PC-9 (cell line): ENCODE measurements at regions not wholly inside any gene's neighbourhood (a gene's known extent, or its start where the extent isn't known, plus 50 kb on each side); places are given as distances from the start of the nearest gene placed in this dataset.

Experiments used
- BruUV-seq: library from RNA; stranded (reverse); fragments of 400-500 nt; replicated peaks from 2 replicates; lab custom pipeline; 2021; lab: Mats Ljungman, UMichigan
- CTCF ChIA-PET: fragments of 300-600 bp; sonication (Branson Sonifier 250); formaldehyde crosslinking; loops from one replicate; lab custom pipeline; 2022; ENCODE audit warnings: antibody characterized with exemption; lab: Charles Lee
- POLR2A ChIA-PET: fragments of 300-600 bp; sonication (Branson Sonifier 250); formaldehyde crosslinking; loops from one replicate; lab custom pipeline; 2022; ENCODE audit warnings: antibody characterized with exemption; ENCODE audit not compliant: unreplicated experiment; lab: Charles Lee
- DNase-seq, 2 experiments: peaks; one replicate each; pipeline versions ENCODE4 v3.0.0 to v3.0.0-alpha.2; 2015 to 2022; ENCODE audit warnings: mixed read lengths in 1 of 2
- H2AFZ ChIP-seq: fragments of 200-600 bp; sonication (generic); 2 replicates; pipeline ENCODE4 v1.8.1; 2017; ENCODE audit warnings: antibody characterized with exemption
- H3F3A ChIP-seq: fragments of 200-600 bp; sonication (generic); 2 replicates; pipeline ENCODE4 v1.8.1; 2017; ENCODE audit warnings: antibody characterized with exemption, mild to moderate bottlenecking, low read depth; ENCODE audit not compliant: insufficient read depth
- H3K27ac ChIP-seq: fragments of 200-600 bp; sonication (generic); 2 replicates; pipeline ENCODE4 v1.6.1; 2016; ENCODE audit warnings: mixed run types
- H3K27me3 ChIP-seq: fragments of 200-600 bp; sonication (generic); 2 replicates; pipeline ENCODE4 v1.6.1; 2016; ENCODE audit warnings: low read depth, mixed run types; ENCODE audit not compliant: insufficient read depth
- H3K36me3 ChIP-seq: fragments of 200-600 bp; sonication (generic); 2 replicates; pipeline ENCODE4 v1.6.1; 2016; ENCODE audit warnings: low read depth, mixed run types
- H3K4me1 ChIP-seq: fragments of 200-600 bp; sonication (generic); replicated peaks from 2 replicates; pipeline ENCODE4 v1.6.1; 2016; ENCODE audit warnings: mixed run types; ENCODE audit not compliant: insufficient read depth
- H3K4me2 ChIP-seq: fragments of 200-600 bp; sonication (generic); 2 replicates; pipeline ENCODE4 v1.6.1; 2017; ENCODE audit warnings: mixed run types
- H3K4me3 ChIP-seq: fragments of 200-600 bp; sonication (generic); 2 replicates; pipeline ENCODE4 v1.6.1; 2016; ENCODE audit warnings: mixed run types
- H3K79me2 ChIP-seq: fragments of 200-600 bp; sonication (generic); 2 replicates; pipeline ENCODE4 v1.6.1; 2017; ENCODE audit warnings: low read depth, mixed run types
- H3K9me2 ChIP-seq: fragments of 200-600 bp; sonication (generic); 2 replicates; pipeline ENCODE4 v1.8.1; 2017; ENCODE audit warnings: mild to moderate bottlenecking; ENCODE audit not compliant: insufficient read depth
- H3K9me3 ChIP-seq: fragments of 200-600 bp; sonication (generic); 2 replicates; pipeline ENCODE4 v1.8.1; 2016; ENCODE audit warnings: low read depth; ENCODE audit not compliant: insufficient read depth
- H4K20me1 ChIP-seq: fragments of 200-600 bp; sonication (generic); 2 replicates; pipeline ENCODE4 v1.8.1; 2017; ENCODE audit not compliant: insufficient read depth
- EZH2 ChIP-seq: fragments of 200-600 bp; sonication (generic); IDR thresholded peaks from 2 replicates; pipeline ENCODE4 v1.8.0; 2017; ENCODE audit warnings: antibody characterized with exemption, low read depth
- intact Hi-C: fragments of 100-400 bp; cut with micrococcal nuclease; formaldehyde crosslinking; loops from one replicate; pipeline ENCODE4 v1.10.0; 2022; ENCODE audit not compliant: unreplicated experiment
- TF ChIP-seq, protein P1 (sequence below): fragments of 200-600 bp; sonication (generic); conservative IDR thresholded peaks from 2 replicates; pipeline ENCODE4 v1.6.1; 2017; ENCODE audit warnings: mixed run types, antibody characterized with exemption, mild to moderate bottlenecking, moderate library complexity

DNA sequence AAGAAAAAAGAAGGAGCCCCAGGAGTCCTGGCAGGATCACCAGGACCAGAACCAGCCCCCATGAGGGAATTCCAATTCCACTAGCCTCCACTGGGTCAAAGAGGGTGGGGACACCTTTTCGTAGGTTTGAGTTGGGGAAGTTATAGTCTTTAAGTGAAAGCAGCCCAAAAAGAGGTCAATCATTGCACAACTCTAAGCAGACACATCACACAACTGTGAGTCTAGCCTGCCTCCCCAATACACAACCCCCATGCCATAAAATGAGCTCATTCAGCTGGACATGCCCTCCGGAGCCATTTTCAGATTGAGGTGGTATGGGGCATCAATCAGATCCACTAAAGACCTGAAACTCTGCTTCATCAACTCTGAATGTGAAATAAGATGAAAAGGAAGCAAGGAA lies 179.9 kb downstream of the NPHP4 start:
- no peaks in the 10 kb centered on the region for H3F3A ChIP-seq
- TF ChIP-seq, protein P1, sequence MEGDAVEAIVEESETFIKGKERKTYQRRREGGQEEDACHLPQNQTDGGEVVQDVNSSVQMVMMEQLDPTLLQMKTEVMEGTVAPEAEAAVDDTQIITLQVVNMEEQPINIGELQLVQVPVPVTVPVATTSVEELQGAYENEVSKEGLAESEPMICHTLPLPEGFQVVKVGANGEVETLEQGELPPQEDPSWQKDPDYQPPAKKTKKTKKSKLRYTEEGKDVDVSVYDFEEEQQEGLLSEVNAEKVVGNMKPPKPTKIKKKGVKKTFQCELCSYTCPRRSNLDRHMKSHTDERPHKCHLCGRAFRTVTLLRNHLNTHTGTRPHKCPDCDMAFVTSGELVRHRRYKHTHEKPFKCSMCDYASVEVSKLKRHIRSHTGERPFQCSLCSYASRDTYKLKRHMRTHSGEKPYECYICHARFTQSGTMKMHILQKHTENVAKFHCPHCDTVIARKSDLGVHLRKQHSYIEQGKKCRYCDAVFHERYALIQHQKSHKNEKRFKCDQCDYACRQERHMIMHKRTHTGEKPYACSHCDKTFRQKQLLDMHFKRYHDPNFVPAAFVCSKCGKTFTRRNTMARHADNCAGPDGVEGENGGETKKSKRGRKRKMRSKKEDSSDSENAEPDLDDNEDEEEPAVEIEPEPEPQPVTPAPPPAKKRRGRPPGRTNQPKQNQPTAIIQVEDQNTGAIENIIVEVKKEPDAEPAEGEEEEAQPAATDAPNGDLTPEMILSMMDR, result no peak
- no peak for TF ChIP-seq EZH2
- H3K9me3 ChIP-seq, result no peaks in the 10 kb centered on the region
- H3K27me3 ChIP-seq, result peaks cover 36% of the 10 kb centered on the region; the same call in 1 of the 2 replicates
- no peaks in the 10 kb centered on the region for H3K4me1 ChIP-seq
- H3K79me2 ChIP-seq, result no peaks in the 10 kb centered on the region
- no peak overlapping the region for H2AFZ ChIP-seq
- no peaks in the 10 kb centered on the region for H4K20me1 ChIP-seq
- ChIA-PET POLR2A (no interaction called here), CTCF (no interaction called here)
- DNase-seq, result no peak
- no peaks in the 10 kb centered on the region for H3K9me2 ChIP-seq
- no peak overlapping the region for H3K4me2 ChIP-seq
- H3K4me3 ChIP-seq, result no peak overlapping the region
- H3K36me3 ChIP-seq, result no peaks in the 10 kb centered on the region
- no peak overlapping the region for H3K27ac ChIP-seq
- intact Hi-C loops, result no loop called here
- no TSS peak for BruUV-seq

DNA sequence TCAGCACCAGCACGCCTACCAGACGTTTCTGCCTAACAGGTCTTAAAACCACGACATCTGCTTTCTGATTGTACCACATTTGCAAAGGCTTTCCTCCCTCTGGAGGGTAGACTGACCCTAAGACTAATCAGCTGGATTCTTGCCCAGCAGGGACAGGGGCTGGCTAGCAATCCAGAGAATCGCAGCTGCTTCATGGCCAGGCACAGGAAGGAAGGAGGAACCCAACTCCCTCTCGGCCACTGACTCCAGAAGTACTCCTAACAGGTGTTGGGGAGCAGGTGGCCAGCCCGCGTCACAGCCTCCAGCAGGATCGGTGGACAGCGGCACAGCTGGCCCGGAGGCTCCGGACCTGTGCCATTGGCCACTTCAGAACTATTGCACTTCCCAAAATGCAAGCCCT lies 180.8 kb downstream of the NPHP4 start:
- Histone ChIP-seq H4K20me1 (no peaks in the 10 kb centered on the region), H3K27me3 (peaks cover 36% of the 10 kb centered on the region; the same call in 1 of the 2 replicates), H2AFZ (no peak overlapping the region), H3K79me2 (no peaks in the 10 kb centered on the region), H3K4me3 (no peak overlapping the region), H3K9me3 (no peaks in the 10 kb centered on the region), H3F3A (no peaks in the 10 kb centered on the region), H3K36me3 (no peaks in the 10 kb centered on the region), H3K9me2 (no peaks in the 10 kb centered on the region), H3K27ac (no peak overlapping the region), H3K4me1 (no peaks in the 10 kb centered on the region), H3K4me2 (no peak overlapping the region)
- DNase-seq, result no peak
- ChIA-PET POLR2A (no interaction called here), CTCF (no interaction called here)
- no TSS peak for BruUV-seq
- no peak for TF ChIP-seq EZH2
- TF ChIP-seq, protein P1, result no peak
- intact Hi-C loops, result no loop called here

GRCh38 chr1:5810553-5811270 lies 181.5 kb downstream of the NPHP4 start:
- ChIA-PET CTCF (no interaction called here), POLR2A (no interaction called here)
- Histone ChIP-seq H3K4me1 (no peaks in the 10 kb centered on the region), H3K27ac (no peak overlapping the region), H3F3A (no peaks in the 10 kb centered on the region), H3K9me2 (no peaks in the 10 kb centered on the region), H3K4me3 (no peak overlapping the region), H3K36me3 (no peaks in the 10 kb centered on the region), H4K20me1 (no peaks in the 10 kb centered on the region), H3K27me3 (peaks cover 31% of the 10 kb centered on the region; the same call in 1 of the 2 replicates), H2AFZ (no peak overlapping the region), H3K79me2 (no peaks in the 10 kb centered on the region), H3K4me2 (no peak overlapping the region), H3K9me3 (no peaks in the 10 kb centered on the region)
- intact Hi-C loops, result no loop called here
- TF ChIP-seq EZH2, result no peak
- TF ChIP-seq, protein P1, result no peak
- DNase-seq, result no peak
- BruUV-seq, result no TSS peak
